ENCODE measurements at regions not wholly inside any gene's neighbourhood (a gene's known extent, or its start where the extent isn't known, plus 50 kb on each side); places are given as distances from the start of the nearest gene placed in this dataset.

DNA sequence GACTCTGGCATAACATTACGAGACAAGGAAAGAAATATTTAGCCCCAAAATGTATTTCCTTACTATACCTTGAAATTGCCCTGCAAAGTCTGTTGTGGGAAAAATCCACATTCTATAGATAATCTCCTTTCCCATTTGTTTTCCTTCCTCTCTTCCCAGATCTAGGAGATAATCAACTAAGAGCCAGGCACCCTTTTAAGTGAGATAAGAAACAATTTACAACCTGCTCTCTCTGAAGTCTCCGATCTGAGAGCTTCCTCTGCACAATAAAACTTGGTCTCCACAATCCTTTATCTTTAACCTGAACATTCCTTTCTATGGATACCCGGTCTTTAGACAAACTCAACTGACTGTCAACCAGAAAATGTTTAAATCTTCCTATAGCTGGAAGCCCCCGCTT is 1160.7 kb upstream of the NRXN1 start:
- intact Hi-C loops (cut with DNase I; ENCODE audit: low total_unique reads), result no loop called here

DNA sequence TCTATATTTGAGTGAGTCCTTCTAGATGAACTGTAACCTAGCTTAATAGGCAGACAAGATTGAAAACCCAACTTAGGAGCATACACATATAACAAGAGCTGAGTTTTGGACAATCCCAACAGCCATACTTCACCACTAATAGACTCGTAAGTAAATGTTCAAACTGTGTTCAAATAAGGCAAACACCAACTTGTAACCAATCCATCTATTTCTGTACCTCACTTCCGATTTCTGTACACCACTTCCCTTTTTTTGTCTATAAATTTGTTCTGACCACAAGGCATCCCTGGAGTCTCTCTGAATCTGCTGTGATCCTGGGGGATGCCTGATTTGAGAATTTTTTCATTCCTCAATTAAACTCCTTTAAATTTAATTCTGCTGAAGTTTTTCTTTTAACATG is 1149.1 kb upstream of the NRXN1 start:
- Histone ChIP-seq H3K4me3 (no peak overlapping the region), H3K4me1 (no peaks in the 10 kb centered on the region), H3K27me3 (no peaks in the 10 kb centered on the region), H3K27ac (no peak overlapping the region), H3K9me3 (no peaks in the 10 kb centered on the region), H3K36me3 (no peaks in the 10 kb centered on the region)
- intact Hi-C loops (cut with DNase I; ENCODE audit: low total_unique reads), result no loop called here
- no peak for DNase-seq
- no peak for TF ChIP-seq POLR2A (IDR thresholded peaks at IDR 0.05)
- TF ChIP-seq, protein P1, sequence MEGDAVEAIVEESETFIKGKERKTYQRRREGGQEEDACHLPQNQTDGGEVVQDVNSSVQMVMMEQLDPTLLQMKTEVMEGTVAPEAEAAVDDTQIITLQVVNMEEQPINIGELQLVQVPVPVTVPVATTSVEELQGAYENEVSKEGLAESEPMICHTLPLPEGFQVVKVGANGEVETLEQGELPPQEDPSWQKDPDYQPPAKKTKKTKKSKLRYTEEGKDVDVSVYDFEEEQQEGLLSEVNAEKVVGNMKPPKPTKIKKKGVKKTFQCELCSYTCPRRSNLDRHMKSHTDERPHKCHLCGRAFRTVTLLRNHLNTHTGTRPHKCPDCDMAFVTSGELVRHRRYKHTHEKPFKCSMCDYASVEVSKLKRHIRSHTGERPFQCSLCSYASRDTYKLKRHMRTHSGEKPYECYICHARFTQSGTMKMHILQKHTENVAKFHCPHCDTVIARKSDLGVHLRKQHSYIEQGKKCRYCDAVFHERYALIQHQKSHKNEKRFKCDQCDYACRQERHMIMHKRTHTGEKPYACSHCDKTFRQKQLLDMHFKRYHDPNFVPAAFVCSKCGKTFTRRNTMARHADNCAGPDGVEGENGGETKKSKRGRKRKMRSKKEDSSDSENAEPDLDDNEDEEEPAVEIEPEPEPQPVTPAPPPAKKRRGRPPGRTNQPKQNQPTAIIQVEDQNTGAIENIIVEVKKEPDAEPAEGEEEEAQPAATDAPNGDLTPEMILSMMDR (IDR thresholded peaks at IDR 0.05), result no peak

More for the DNA sequence above, 1160.7 kb upstream of the NRXN1 start:
- no peak for DNase-seq
- TF ChIP-seq, protein P1 (IDR thresholded peaks at IDR 0.05), result no peak
- no peak for TF ChIP-seq POLR2A (IDR thresholded peaks at IDR 0.05)
- no peaks in the 10 kb centered on the region for H3K27me3 ChIP-seq
- H3K36me3 ChIP-seq, result no peaks in the 10 kb centered on the region
- no peak overlapping the region for H3K4me3 ChIP-seq
- no peaks in the 10 kb centered on the region for H3K4me1 ChIP-seq
- H3K9me3 ChIP-seq, result no peaks in the 10 kb centered on the region
- no peak overlapping the region for H3K27ac ChIP-seq

DNA sequence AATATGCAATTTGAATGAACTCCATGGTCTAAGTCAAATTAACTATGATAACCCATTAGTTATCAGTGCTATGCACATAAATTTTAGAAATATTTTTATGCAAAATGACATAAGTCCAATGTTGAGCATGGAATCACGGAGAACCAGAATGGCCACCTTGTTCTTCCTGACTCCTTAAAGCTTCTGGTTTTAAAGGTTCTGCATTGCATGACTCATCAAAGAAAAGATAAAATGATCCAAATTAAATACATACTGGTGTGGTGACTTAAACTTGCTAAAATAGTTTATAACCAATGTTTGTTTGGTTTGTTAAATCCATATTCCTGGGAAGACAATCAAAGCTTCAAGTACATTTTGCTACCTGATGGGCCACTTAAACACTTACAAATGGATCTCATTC is 1146.9 kb upstream of the NRXN1 start:
- Histone ChIP-seq H3K36me3 (no peaks in the 10 kb centered on the region), H3K27ac (no peak overlapping the region), H3K4me3 (no peak overlapping the region), H3K27me3 (no peaks in the 10 kb centered on the region), H3K4me1 (no peaks in the 10 kb centered on the region), H3K9me3 (no peaks in the 10 kb centered on the region)
- TF ChIP-seq POLR2A (IDR thresholded peaks at IDR 0.05), result no peak
- TF ChIP-seq, protein P1 (IDR thresholded peaks at IDR 0.05), result no peak
- intact Hi-C loops (cut with DNase I; ENCODE audit: low total_unique reads), result no loop called here
- no peak for DNase-seq

DNA sequence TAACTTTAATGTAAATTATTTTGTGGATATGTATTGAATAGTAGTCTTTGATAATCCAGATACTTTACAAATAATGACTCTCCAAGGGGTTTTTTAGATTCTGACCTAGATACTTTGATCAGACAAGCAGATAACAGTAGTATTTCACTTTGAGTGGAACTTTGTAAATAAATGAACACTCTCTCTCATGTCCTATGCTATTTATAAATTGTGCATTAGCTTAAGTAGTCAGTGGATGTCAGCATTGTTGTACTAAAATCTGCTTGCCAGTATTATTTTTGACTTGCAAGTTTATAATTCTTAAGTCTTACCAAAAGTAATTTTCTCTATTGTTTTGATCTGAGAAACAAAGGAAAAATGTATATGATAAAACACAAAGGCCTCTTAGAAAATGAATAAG is 1113.1 kb upstream of the NRXN1 start:
- Histone ChIP-seq H3K9me3 (no peaks in the 10 kb centered on the region), H3K27me3 (no peaks in the 10 kb centered on the region), H3K4me1 (no peaks in the 10 kb centered on the region), H3K27ac (no peak overlapping the region), H3K36me3 (no peaks in the 10 kb centered on the region), H3K4me3 (no peak overlapping the region)
- intact Hi-C loops (cut with DNase I; ENCODE audit: low total_unique reads), result no loop called here
- DNase-seq, result no peak
- no peak for TF ChIP-seq POLR2A (IDR thresholded peaks at IDR 0.05)
- TF ChIP-seq, protein P1 (IDR thresholded peaks at IDR 0.05), result no peak

DNA sequence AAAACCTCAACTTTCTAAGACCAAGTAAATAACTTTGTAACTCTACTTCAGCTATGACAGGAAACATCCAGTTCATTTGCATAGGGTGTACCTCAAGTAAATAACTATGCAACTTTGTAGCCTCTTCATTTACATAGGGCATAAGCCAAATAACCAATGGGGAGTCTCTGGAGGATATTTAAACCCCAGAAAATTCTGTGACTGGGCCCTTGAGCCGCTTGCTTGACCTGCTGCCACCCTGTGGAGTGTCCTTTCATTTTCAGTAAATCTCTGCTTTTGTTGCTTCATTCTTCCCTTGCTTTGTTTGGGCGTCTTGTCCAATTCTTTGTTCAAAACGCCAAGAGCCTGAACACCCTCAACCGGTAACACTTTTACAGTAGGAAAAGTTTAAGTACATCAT is 1112.7 kb upstream of the NRXN1 start:
- intact Hi-C loops (cut with DNase I; ENCODE audit: low total_unique reads), result no loop called here
- DNase-seq, result no peak
- H3K9me3 ChIP-seq, result no peaks in the 10 kb centered on the region
- no peaks in the 10 kb centered on the region for H3K27me3 ChIP-seq
- H3K4me3 ChIP-seq, result no peak overlapping the region
- TF ChIP-seq, protein P1 (IDR thresholded peaks at IDR 0.05), result no peak
- no peak for TF ChIP-seq POLR2A (IDR thresholded peaks at IDR 0.05)
- H3K27ac ChIP-seq, result no peak overlapping the region
- no peaks in the 10 kb centered on the region for H3K4me1 ChIP-seq
- H3K36me3 ChIP-seq, result no peaks in the 10 kb centered on the region
